ENCODE measurements at regions not wholly inside any gene's neighbourhood (a gene's known extent, or its start where the extent isn't known, plus 50 kb on each side); places are given as distances from the start of the nearest gene placed in this dataset.

- Histone ChIP-seq H3K9me3 (no peaks in the 10 kb centered on the region), H3K4me3 (no peak overlapping the region), H3K4me1 (no peaks in the 10 kb centered on the region), H3K36me3 (no peaks in the 10 kb centered on the region), H3K27me3 (no peaks in the 10 kb centered on the region), H3K27ac (no peak overlapping the region)
- no peak for DNase-seq
- TF ChIP-seq POLR2A (IDR thresholded peaks at IDR 0.05) (no peak), EP300 (IDR thresholded peaks at IDR 0.05) (no peak), POLR2AphosphoS5 (IDR thresholded peaks at IDR 0.05) (no peak), CTCF (IDR thresholded peaks at IDR 0.05) (no peak)
- no peak for ATAC-seq (ENCODE audit: low FRiP score in 2 of 2)
- WGBS, 2 donors = 89 to 93% methylated on average over 4 of the region's 4 CpGs
These were observed 683.8 kb upstream of the EEF2KMT start for GRCh38 chr16:5781436-5781835.

GRCh38 chr16:5776876-5777275 lies 679.3 kb upstream of the EEF2KMT start:
- Histone ChIP-seq H3K9me3 (no peaks in the 10 kb centered on the region), H3K36me3 (no peaks in the 10 kb centered on the region), H3K27me3 (no peaks in the 10 kb centered on the region), H3K4me3 (no peak overlapping the region), H3K27ac (no peak overlapping the region), H3K4me1 (no peaks in the 10 kb centered on the region)
- 59 to 65% methylated on average over 2 of the region's 2 CpGs for WGBS, 2 donors
- no peak for DNase-seq
- TF ChIP-seq POLR2A (IDR thresholded peaks at IDR 0.05) (no peak), POLR2AphosphoS5 (IDR thresholded peaks at IDR 0.05) (no peak), EP300 (IDR thresholded peaks at IDR 0.05) (no peak), CTCF (IDR thresholded peaks at IDR 0.05) (no peak)
- ATAC-seq (ENCODE audit: low FRiP score in 2 of 2) = no peak

DNA sequence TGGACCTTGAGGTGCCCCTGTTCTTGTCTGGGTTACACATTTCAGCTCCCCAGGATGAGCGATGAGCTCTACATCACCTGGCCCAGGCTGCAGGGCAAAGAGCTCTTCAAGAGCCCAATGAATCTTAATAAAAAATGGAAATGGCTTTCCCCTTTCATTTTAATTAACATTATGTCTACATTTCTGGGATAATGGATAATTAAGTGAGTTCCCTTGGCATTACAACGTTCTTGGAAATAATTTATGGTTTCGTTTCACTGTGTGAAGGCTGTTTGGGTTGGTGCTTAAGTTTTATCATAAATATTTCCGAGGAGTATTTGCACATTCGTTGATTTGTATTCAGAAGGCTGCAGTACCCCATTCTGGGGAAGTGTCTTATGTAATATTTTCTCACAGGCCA lies 678.3 kb upstream of the EEF2KMT start:
- Histone ChIP-seq H3K9me3 (no peaks in the 10 kb centered on the region), H3K4me3 (no peak overlapping the region)
- ATAC-seq (ENCODE audit: low FRiP score in 2 of 2) = no peak

DNA sequence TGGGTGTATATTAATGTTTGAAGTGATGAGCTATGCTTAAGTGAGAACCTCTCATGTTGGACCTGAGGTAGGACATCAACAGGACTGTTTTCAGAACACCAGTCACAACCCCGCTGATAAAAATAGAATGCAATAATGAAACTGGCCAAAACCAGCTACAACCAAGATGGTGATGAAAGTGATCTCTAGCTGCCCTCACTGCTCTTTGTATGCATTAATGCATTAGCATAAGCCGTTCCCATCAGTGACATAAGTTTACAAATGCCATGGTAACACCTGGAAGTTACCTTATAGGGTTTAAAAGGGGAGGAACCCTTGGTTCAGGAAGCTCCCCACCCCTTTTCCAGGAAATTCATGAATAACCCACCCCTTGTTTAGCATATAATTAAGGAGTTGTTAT lies 672.5 kb upstream of the EEF2KMT start:
- DNase-seq (no peak), ATAC-seq (ENCODE audit: low FRiP score in 2 of 2) (no peak)
- Histone ChIP-seq H3K27me3 (no peaks in the 10 kb centered on the region), H3K27ac (no peak overlapping the region), H3K36me3 (no peaks in the 10 kb centered on the region), H3K4me3 (no peak overlapping the region), H3K4me1 (no peaks in the 10 kb centered on the region), H3K9me3 (no peaks in the 10 kb centered on the region)
- WGBS, 2 donors = 83 to 94% methylated on average over 2 of the region's 2 CpGs
- no peak for TF ChIP-seq POLR2A (IDR thresholded peaks at IDR 0.05)

More for the DNA sequence above, 678.3 kb upstream of the EEF2KMT start:
- 55 to 63% methylated on average over 5 of the region's 5 CpGs for WGBS, 2 donors
- no peak for DNase-seq
- Histone ChIP-seq H3K27ac (no peak overlapping the region), H3K36me3 (no peaks in the 10 kb centered on the region), H3K4me1 (no peaks in the 10 kb centered on the region), H3K27me3 (no peaks in the 10 kb centered on the region)
- TF ChIP-seq POLR2AphosphoS5 (IDR thresholded peaks at IDR 0.05) (no peak), POLR2A (IDR thresholded peaks at IDR 0.05) (no peak), EP300 (IDR thresholded peaks at IDR 0.05) (no peak), CTCF (IDR thresholded peaks at IDR 0.05) (no peak)

- no peak for TF ChIP-seq CTCF (IDR thresholded peaks at IDR 0.05)
- no peak for TF ChIP-seq EP300 (IDR thresholded peaks at IDR 0.05)
- TF ChIP-seq POLR2A (IDR thresholded peaks at IDR 0.05) = no peak
- no peak for TF ChIP-seq POLR2AphosphoS5 (IDR thresholded peaks at IDR 0.05)
- Histone ChIP-seq H3K27ac (no peak overlapping the region), H3K36me3 (no peaks in the 10 kb centered on the region), H3K27me3 (no peaks in the 10 kb centered on the region), H3K9me3 (no peaks in the 10 kb centered on the region), H3K4me1 (no peaks in the 10 kb centered on the region), H3K4me3 (no peak overlapping the region)
- ATAC-seq (ENCODE audit: low FRiP score in 2 of 2) (no peak), DNase-seq (no peak)
- 72 to 74% methylated on average over 5 of the region's 5 CpGs for WGBS, 2 donors
These were observed 671.9 kb upstream of the EEF2KMT start for GRCh38 chr16:5769513-5769912.
